Astrocyte (in vitro differentiated cells and primary cell): ENCODE measurements at regions not wholly inside any gene's neighbourhood (a gene's known extent, or its start where the extent isn't known, plus 50 kb on each side); places are given as distances from the start of the nearest gene placed in this dataset.

Source experiments
- DNase-seq: peaks from one replicate; pipeline ENCODE4 v3.0.0-alpha.2; 2010; ENCODE audit warnings: low read depth
- FAIRE-seq: peaks from 2 replicates; lab custom pipeline; 2011; peaks lifted over from hg19 to GRCh38; lab: Jason Lieb, UNC
- H2AFZ ChIP-seq: 2 replicates; pipeline ENCODE4 v1.6.0; 2012; ENCODE audit warnings: low read depth, low read length, inconsistent platforms
- H3K27ac ChIP-seq: 2 replicates; pipeline ENCODE4 v1.5.1; 2011; ENCODE audit warnings: low read depth, low read length, inconsistent platforms
- H3K27me3 ChIP-seq: 2 replicates; pipeline ENCODE4 v1.6.0; 2011; ENCODE audit warnings: low read length, inconsistent platforms; ENCODE audit not compliant: insufficient read depth
- H3K36me3 ChIP-seq: 2 replicates; pipeline ENCODE4 v1.5.1; 2011; ENCODE audit warnings: low read length, inconsistent platforms; ENCODE audit not compliant: insufficient read depth
- H3K4me1 ChIP-seq: 2 replicates; pipeline ENCODE4 v1.5.1; 2011; ENCODE audit warnings: low read length, inconsistent platforms; ENCODE audit not compliant: insufficient read depth
- H3K4me2 ChIP-seq: 2 replicates; pipeline ENCODE4 v1.6.0; 2012; ENCODE audit warnings: low read length, inconsistent platforms
- H3K4me3 ChIP-seq: 2 replicates; pipeline ENCODE4 v1.5.1; 2011; ENCODE audit warnings: low read depth, mild to moderate bottlenecking, low read length, inconsistent platforms; ENCODE audit not compliant: insufficient read depth
- H3K79me2 ChIP-seq: 2 replicates; pipeline ENCODE4 v1.6.0; 2012; ENCODE audit warnings: mild to moderate bottlenecking, low read length, inconsistent platforms; ENCODE audit not compliant: insufficient read depth
- H3K9ac ChIP-seq: 2 replicates; pipeline ENCODE4 v1.6.0; 2012; ENCODE audit warnings: mild to moderate bottlenecking, low read length, inconsistent platforms
- H3K9me3 ChIP-seq: 2 replicates; pipeline ENCODE4 v1.5.1; 2012; ENCODE audit warnings: low read depth, mild to moderate bottlenecking, low read length, inconsistent platforms; ENCODE audit not compliant: insufficient read depth
- H4K20me1 ChIP-seq: 2 replicates; pipeline ENCODE4 v1.6.0; 2012; ENCODE audit warnings: low read length, inconsistent platforms; ENCODE audit not compliant: insufficient read depth
- H3K27ac Mint-ChIP-seq: one replicate; pipeline ENCODE4 v1.8.0; 2021; ENCODE audit warnings: mild to moderate bottlenecking, mixed read lengths; ENCODE audit not compliant: unreplicated experiment
- H3K27me3 Mint-ChIP-seq: one replicate; pipeline ENCODE4 v1.8.0; 2021; ENCODE audit warnings: low read depth, mixed read lengths; ENCODE audit not compliant: unreplicated experiment
- H3K36me3 Mint-ChIP-seq: one replicate; pipeline ENCODE4 v1.8.0; 2021; ENCODE audit warnings: low read depth, mixed read lengths; ENCODE audit not compliant: unreplicated experiment
- H3K4me1 Mint-ChIP-seq: one replicate; pipeline ENCODE4 v1.8.0; 2021; ENCODE audit warnings: low read depth, mixed read lengths; ENCODE audit not compliant: unreplicated experiment
- H3K4me3 Mint-ChIP-seq: one replicate; pipeline ENCODE4 v1.8.0; 2021; ENCODE audit warnings: mild to moderate bottlenecking, moderate library complexity, mixed read lengths; ENCODE audit not compliant: unreplicated experiment
- H3K9me3 Mint-ChIP-seq: one replicate; pipeline ENCODE4 v1.8.0; 2021; ENCODE audit warnings: mild to moderate bottlenecking, mixed read lengths; ENCODE audit not compliant: unreplicated experiment
- CTCF ChIP-seq: IDR thresholded peaks from 2 replicates; pipeline ENCODE4 v1.5.1; 2011; ENCODE audit warnings: low read depth, mild to moderate bottlenecking, inconsistent platforms, low read length, moderate library complexity; ENCODE audit not compliant: insufficient read depth
- EZH2 ChIP-seq: IDR thresholded peaks from 2 replicates; pipeline ENCODE4 v1.6.1; 2012; ENCODE audit warnings: mild to moderate bottlenecking, low read length, inconsistent platforms; ENCODE audit not compliant: insufficient read depth

GRCh38 chr9:87276851-87277261, 220.8 kb upstream of the DAPK1 start:
- H3K4me3 Mint-ChIP-seq = peak overlapping the region; percentile 4
- peak overlapping the region; percentile 78 for H3K4me2 ChIP-seq
- H3K4me1 Mint-ChIP-seq = peaks cover 36% of the 10 kb centered on the region
- H3K4me1 ChIP-seq = peaks cover 28% of the 10 kb centered on the region
- peak overlapping the region; percentile 60 for H3K9ac ChIP-seq
- H3K4me3 ChIP-seq = peak overlapping the region; percentile 19
- DNase-seq (peak; percentile 63), FAIRE-seq (peak; percentile 62)
- no peaks in the 10 kb centered on the region for H3K27me3 ChIP-seq
- H3K27me3 Mint-ChIP-seq = no peaks in the 10 kb centered on the region
- H3K27ac ChIP-seq = peak overlapping the region; percentile 89
- no peak overlapping the region for H2AFZ ChIP-seq
- H3K36me3 Mint-ChIP-seq = peaks cover 1% of the 10 kb centered on the region
- H3K36me3 ChIP-seq = no peaks in the 10 kb centered on the region
- no peak for TF ChIP-seq EZH2
- no peak for TF ChIP-seq CTCF
- H3K27ac Mint-ChIP-seq = peak overlapping the region; percentile 99
- H3K9me3 ChIP-seq = no peaks in the 10 kb centered on the region
- no peaks in the 10 kb centered on the region for H4K20me1 ChIP-seq
- no peaks in the 10 kb centered on the region for H3K79me2 ChIP-seq
- H3K9me3 Mint-ChIP-seq = peaks cover 3% of the 10 kb centered on the region

GRCh38 chr9:87277346-87277745, 220.3 kb upstream of the DAPK1 start:
- no peaks in the 10 kb centered on the region for H3K9me3 ChIP-seq
- H3K4me3 ChIP-seq = no peak overlapping the region
- H3K27ac Mint-ChIP-seq = peak overlapping the region; percentile 99
- no peak overlapping the region for H2AFZ ChIP-seq
- no peaks in the 10 kb centered on the region for H3K36me3 ChIP-seq
- peak overlapping the region; percentile 89 for H3K27ac ChIP-seq
- DNase-seq (peak; percentile 12), FAIRE-seq (peak; percentile 68)
- TF ChIP-seq EZH2 (no peak), CTCF (no peak)
- peak overlapping the region; percentile 60 for H3K9ac ChIP-seq
- no peaks in the 10 kb centered on the region for H3K79me2 ChIP-seq
- H3K9me3 Mint-ChIP-seq = peaks cover 4% of the 10 kb centered on the region
- H3K4me2 ChIP-seq = peak overlapping the region; percentile 78
- peaks cover 31% of the 10 kb centered on the region for H3K4me1 Mint-ChIP-seq
- H3K4me3 Mint-ChIP-seq = no peak overlapping the region
- H4K20me1 ChIP-seq = no peaks in the 10 kb centered on the region
- peaks cover 28% of the 10 kb centered on the region for H3K4me1 ChIP-seq
- H3K27me3 Mint-ChIP-seq = no peaks in the 10 kb centered on the region
- peaks cover 1% of the 10 kb centered on the region for H3K36me3 Mint-ChIP-seq
- no peaks in the 10 kb centered on the region for H3K27me3 ChIP-seq

- no peaks in the 10 kb centered on the region for H3K9me3 ChIP-seq
- no peak for TF ChIP-seq CTCF
- TF ChIP-seq EZH2 = no peak
- peaks cover 34% of the 10 kb centered on the region for H3K4me1 Mint-ChIP-seq
- no peaks in the 10 kb centered on the region for H4K20me1 ChIP-seq
- H3K4me1 ChIP-seq = peaks cover 28% of the 10 kb centered on the region
- H2AFZ ChIP-seq = no peak overlapping the region
- H3K4me3 ChIP-seq = no peak overlapping the region
- no peaks in the 10 kb centered on the region for H3K27me3 ChIP-seq
- H3K27me3 Mint-ChIP-seq = no peaks in the 10 kb centered on the region
- peak; percentile 29 for FAIRE-seq
- H3K9me3 Mint-ChIP-seq = peaks cover 4% of the 10 kb centered on the region
- no peak overlapping the region for H3K27ac ChIP-seq
- no peaks in the 10 kb centered on the region for H3K79me2 ChIP-seq
- peaks cover 1% of the 10 kb centered on the region for H3K36me3 Mint-ChIP-seq
- H3K4me3 Mint-ChIP-seq = no peak overlapping the region
- H3K4me2 ChIP-seq = no peak overlapping the region
- DNase-seq = peak; percentile 47
- H3K27ac Mint-ChIP-seq = no peak overlapping the region
- H3K36me3 ChIP-seq = no peaks in the 10 kb centered on the region
- H3K9ac ChIP-seq = no peak overlapping the region
Measured at GRCh38 chr9:87278971-87279733, 218.5 kb upstream of the DAPK1 start.
